ENCODE measurements at regions not wholly inside any gene's neighbourhood (a gene's known extent, or its start where the extent isn't known, plus 50 kb on each side); places are given as distances from the start of the nearest gene placed in this dataset.

- TF ChIP-seq CTCF (IDR thresholded peaks at IDR 0.05) (no peak), REST (IDR thresholded peaks at IDR 0.05; ENCODE audit: insufficient read depth in 1 of 2, low read depth in 2 of 2, low read length in 1 of 2) (no peak), POLR2AphosphoS5 (IDR thresholded peaks at IDR 0.05; ENCODE audit: low read depth, low read length) (no peak), TCF7L2 (IDR thresholded peaks at IDR 0.05; ENCODE audit: low read depth, low read length) (no peak)
Measured at GRCh38 chr11:121936370-121936769, 179.6 kb downstream of the BLID start.

Measured in Panc1 (cell line).